IMR-90 (cell line): ENCODE measurements at regions not wholly inside any gene's neighbourhood (a gene's known extent, or its start where the extent isn't known, plus 50 kb on each side); places are given as distances from the start of the nearest gene placed in this dataset.

Source experiments
- ATAC-seq: fragments of 200-7000 bp; cut with Tn5 transposase; 2 replicates; pipeline ENCODE4 v1.9.1; 2020; ENCODE audit warnings: low read depth, mild to moderate bottlenecking, moderate library complexity
- BruUV-seq: library from RNA; stranded (reverse); fragments of 400-500 nt; replicated peaks from 2 replicates; lab custom pipeline; 2021; lab: Mats Ljungman, UMichigan
- CTCF ChIA-PET: fragments of 300-600 bp; formaldehyde crosslinking; extraction: SDS; loops from one replicate; lab custom pipeline; 2021; ENCODE audit warnings: antibody characterized with exemption; lab: Yijun Ruan, JAX
- POLR2A ChIA-PET: fragments of 300-600 bp; sonication (Branson Sonifier 250); formaldehyde crosslinking; loops from one replicate; lab custom pipeline; 2022; ENCODE audit warnings: antibody characterized with exemption; ENCODE audit not compliant: unreplicated experiment; lab: Charles Lee
- DNase-seq: peaks from one replicate; pipeline ENCODE4 v3.0.0; 2013
- H2AFZ ChIP-seq: replicated peaks from 2 replicates; pipeline ENCODE3; 2013; ENCODE audit warnings: low read length, mild to moderate bottlenecking; ENCODE audit not compliant: poor library complexity
- H2AK5ac ChIP-seq: 2 replicates; pipeline ENCODE4 v1.6.1; 2013; ENCODE audit warnings: low read depth, low read length, inconsistent platforms
- H2AK9ac ChIP-seq: replicated peaks from 2 replicates; pipeline ENCODE3; 2013; ENCODE audit warnings: mild to moderate bottlenecking, low read depth, low read length, moderate library complexity; ENCODE audit not compliant: poor library complexity
- H2BK120ac ChIP-seq: 2 replicates; pipeline ENCODE4 v1.6.1; 2013; ENCODE audit warnings: low read depth, low read length, inconsistent platforms
- H2BK15ac ChIP-seq: 3 replicates; pipeline ENCODE4 v1.6.1; 2013; ENCODE audit warnings: low read depth, low read length, inconsistent platforms
- H2BK20ac ChIP-seq: 2 replicates; pipeline ENCODE4 v1.6.1; 2013; ENCODE audit warnings: low read depth, mild to moderate bottlenecking, inconsistent platforms, low read length, moderate library complexity
- H2BK5ac ChIP-seq: 2 replicates; pipeline ENCODE4 v1.6.1; 2013; ENCODE audit warnings: mild to moderate bottlenecking, low read depth, low read length, inconsistent platforms; ENCODE audit not compliant: poor library complexity, severe bottlenecking
- H3K14ac ChIP-seq: replicated peaks from 2 replicates; pipeline ENCODE4 v1.6.1; 2013; ENCODE audit warnings: low read depth, low read length, inconsistent platforms
- H3K18ac ChIP-seq: 2 replicates; pipeline ENCODE4 v1.6.1; 2013; ENCODE audit warnings: low read depth, low read length, control low read depth
- H3K23ac ChIP-seq: 2 replicates; pipeline ENCODE4 v1.6.1; 2013; ENCODE audit warnings: low read depth, low read length, inconsistent platforms
- H3K27ac ChIP-seq: 2 replicates; pipeline ENCODE4 v1.5.1; 2013; ENCODE audit warnings: mild to moderate bottlenecking, control low read depth, low read length; ENCODE audit not compliant: insufficient read depth
- H3K27me3 ChIP-seq: 2 replicates; pipeline ENCODE4 v1.6.1; 2013; ENCODE audit warnings: low read length; ENCODE audit not compliant: control insufficient read depth, insufficient read depth
- H3K36me3 ChIP-seq: 2 replicates; pipeline ENCODE4 v1.6.1; 2013; ENCODE audit warnings: low read length, mixed read lengths; ENCODE audit not compliant: control insufficient read depth, insufficient read depth
- H3K4ac ChIP-seq: 2 replicates; pipeline ENCODE4 v1.6.1; 2013; ENCODE audit warnings: low read depth, low read length, inconsistent platforms
- H3K4me1 ChIP-seq: 2 replicates; pipeline ENCODE4 v1.6.1; 2013; ENCODE audit warnings: low read length, mixed read lengths; ENCODE audit not compliant: control insufficient read depth, insufficient read depth
- H3K4me2 ChIP-seq: 2 replicates; pipeline ENCODE4 v1.6.1; 2013; ENCODE audit warnings: low read depth, mild to moderate bottlenecking, control low read depth, low read length, moderate library complexity
- H3K4me3 ChIP-seq: 2 replicates; pipeline ENCODE4 v1.5.1; 2013; ENCODE audit warnings: low read depth, mild to moderate bottlenecking, control low read depth, low read length, moderate library complexity; ENCODE audit not compliant: insufficient read depth
- H3K56ac ChIP-seq: 2 replicates; pipeline ENCODE4 v1.6.1; 2013; ENCODE audit warnings: low read length, inconsistent platforms; ENCODE audit not compliant: insufficient read depth; ENCODE audit errors: extremely low read depth
- H3K79me1 ChIP-seq, 2 experiments: 2 replicates each; pipeline ENCODE4 v1.6.1; 2013; ENCODE audit warnings: low read length in 2 of 2, inconsistent platforms in 1 of 2, low read depth in 1 of 2
- H3K9ac ChIP-seq: 2 replicates; pipeline ENCODE4 v1.6.1; 2013; ENCODE audit warnings: low read depth, low read length, control low read depth
- H3K9me1 ChIP-seq: 2 replicates; pipeline ENCODE4 v1.6.1; 2013; ENCODE audit warnings: low read length, inconsistent platforms; ENCODE audit not compliant: insufficient read depth
- H3K9me3 ChIP-seq: 2 replicates; pipeline ENCODE4 v1.6.1; 2013; ENCODE audit warnings: low read length; ENCODE audit not compliant: control insufficient read depth, insufficient read depth
- H4K20me1 ChIP-seq: 2 replicates; pipeline ENCODE4 v1.6.1; 2013; ENCODE audit warnings: low read length, inconsistent platforms; ENCODE audit not compliant: insufficient read depth
- H4K5ac ChIP-seq: 2 replicates; pipeline ENCODE4 v1.6.1; 2013; ENCODE audit warnings: mild to moderate bottlenecking, low read depth, low read length, control low read depth
- H4K8ac ChIP-seq, 2 experiments: 2 replicates each; pipeline ENCODE4 v1.6.1; 2013; ENCODE audit warnings: low read depth in 2 of 2, low read length in 2 of 2, control low read depth in 1 of 2, inconsistent platforms in 1 of 2
- H4K91ac ChIP-seq: 2 replicates; pipeline ENCODE4 v1.6.1; 2013; ENCODE audit warnings: low read depth, low read length, inconsistent platforms; ENCODE audit not compliant: insufficient read depth
- BHLHE40 ChIP-seq: fragments of 150-350 bp; IDR thresholded peaks from 2 replicates; pipeline ENCODE4 v1.6.1; 2016; ENCODE audit warnings: mild to moderate bottlenecking, low read depth, low read length
- CEBPB ChIP-seq: IDR thresholded peaks from 2 replicates; pipeline ENCODE4 v1.6.1; 2012; ENCODE audit warnings: low read depth, low read length, improper control_type of control experiment
- MAFK ChIP-seq: IDR thresholded peaks from 2 replicates; pipeline ENCODE4 v1.6.1; 2012; ENCODE audit warnings: low read depth, low read length, improper control_type of control experiment
- POLR2A ChIP-seq: IDR thresholded peaks from 2 replicates; pipeline ENCODE4 v1.6.1; 2012; ENCODE audit warnings: mild to moderate bottlenecking, low read depth, low read length
- RCOR1 ChIP-seq: IDR thresholded peaks from 2 replicates; pipeline ENCODE4 v1.6.1; 2012; ENCODE audit warnings: mild to moderate bottlenecking, low read length, improper control_type of control experiment; ENCODE audit not compliant: insufficient replicate concordance
- RFX5 ChIP-seq: IDR thresholded peaks from 2 replicates; pipeline ENCODE4 v1.8.0; 2012; ENCODE audit warnings: low read depth, mild to moderate bottlenecking, low read length, moderate library complexity
- WGBS, 2 experiments: methylation state at CpG; one replicate each; pipeline versions ENCODE4 v1.1.5 to v1.1.7; 2013; ENCODE audit warnings: missing lambda C conversion rate in 2 of 2; ENCODE audit not compliant: insufficient read length in 1 of 2; ENCODE audit errors: extremely low coverage in 2 of 2; 5-methylcytosine and 5-hydroxymethylcytosine counted together
- dilution Hi-C: fragments of 300-500 bp; cut with HindIII; formaldehyde crosslinking; loops from one replicate; pipeline ENCODE4 v1.14.3; 2018; ENCODE audit warnings: low sequenced_read_pairs; ENCODE audit not compliant: unreplicated experiment
- in situ Hi-C: fragments of 300-500 bp; cut with MboI; formaldehyde crosslinking; loops from 3 replicates; pipeline ENCODE4 v1.14.3; 2019; ENCODE audit warnings: low sequenced_read_pairs, inconsistent platforms, mixed read lengths
- intact Hi-C: fragments of 100-400 bp; cut with micrococcal nuclease; formaldehyde crosslinking; loops from 2 replicates; pipeline ENCODE4 v1.10.0; 2022
- TF ChIP-seq, protein P1 (sequence below): fragments of 150-350 bp; IDR thresholded peaks from 2 replicates; pipeline ENCODE4 v1.6.1; 2017; ENCODE audit warnings: mild to moderate bottlenecking, antibody characterized with exemption, low read length, low read depth

DNA sequence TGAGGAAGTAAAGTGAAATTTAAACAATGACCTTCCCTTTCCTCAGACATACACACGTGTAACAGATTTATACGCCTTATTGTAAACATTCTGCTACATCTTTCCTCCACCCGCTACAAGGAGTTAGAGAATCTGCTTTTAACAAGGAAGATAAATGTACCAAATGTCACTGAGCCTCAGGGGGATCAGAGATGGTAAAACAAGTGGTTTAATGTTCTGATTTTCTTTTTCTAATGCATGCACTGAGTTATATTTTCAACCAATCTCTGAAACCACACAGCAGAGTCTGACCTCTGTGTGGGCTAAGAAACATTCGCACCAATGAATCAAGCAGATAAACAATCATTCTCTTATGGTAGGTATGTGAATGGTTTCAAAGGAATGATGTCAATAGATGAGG, 599.5 kb downstream of the ARL4A start:
- Histone ChIP-seq H3K9me1 (no peaks in the 10 kb centered on the region), H3K4me2 (no peak overlapping the region), H4K20me1 (no peaks in the 10 kb centered on the region), H2BK5ac (no peak overlapping the region), H3K27me3 (no peaks in the 10 kb centered on the region), H4K5ac (no peak overlapping the region), H2AK5ac (no peak overlapping the region), H4K8ac (no peak overlapping the region), H3K36me3 (no peaks in the 10 kb centered on the region), H3K9me3 (no peaks in the 10 kb centered on the region), H2BK120ac (no peak overlapping the region), H3K4me3 (no peak overlapping the region), H3K4ac (no peak overlapping the region), H3K18ac (no peak overlapping the region), H3K23ac (no peak overlapping the region), H2AFZ (no peak overlapping the region), H4K91ac (no peak overlapping the region), H2BK15ac (no peak overlapping the region), H2AK9ac (no peak overlapping the region), H3K4me1 (no peaks in the 10 kb centered on the region), H3K9ac (no peak overlapping the region), H3K14ac (no peak overlapping the region), H3K79me1 (no peaks in the 10 kb centered on the region), H3K56ac (no peak overlapping the region), H3K27ac (no peak overlapping the region), H2BK20ac (no peak overlapping the region)
- no TSS peak for BruUV-seq
- dilution Hi-C loops: no loop called here
- TF ChIP-seq RFX5 (no peak), MAFK (no peak), BHLHE40 (no peak), POLR2A (no peak), RCOR1 (no peak), CEBPB (no peak)
- TF ChIP-seq, protein P1, sequence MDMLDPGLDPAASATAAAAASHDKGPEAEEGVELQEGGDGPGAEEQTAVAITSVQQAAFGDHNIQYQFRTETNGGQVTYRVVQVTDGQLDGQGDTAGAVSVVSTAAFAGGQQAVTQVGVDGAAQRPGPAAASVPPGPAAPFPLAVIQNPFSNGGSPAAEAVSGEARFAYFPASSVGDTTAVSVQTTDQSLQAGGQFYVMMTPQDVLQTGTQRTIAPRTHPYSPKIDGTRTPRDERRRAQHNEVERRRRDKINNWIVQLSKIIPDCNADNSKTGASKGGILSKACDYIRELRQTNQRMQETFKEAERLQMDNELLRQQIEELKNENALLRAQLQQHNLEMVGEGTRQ: no peak
- ATAC-seq (no peak), DNase-seq (no peak)
- ChIA-PET POLR2A (no interaction called here), CTCF (no interaction called here)
- intact Hi-C loops: loop anchor here (10.0 kb wide), 1 partner anchor 628 kb away; no protein-coding TSS in a partner anchor
- WGBS, 2 experiments: no CpG with 5 or more reads among the region's 4 CpGs
- in situ Hi-C loops: loop anchor here (25.0 kb wide), 1 partner anchor 450 kb away; no protein-coding TSS in a partner anchor
